ENCODE measurements at regions not wholly inside any gene's neighbourhood (a gene's known extent, or its start where the extent isn't known, plus 50 kb on each side); places are given as distances from the start of the nearest gene placed in this dataset.
A peak's percentile ranks its signal among the peaks of the same experiment; 100 is the strongest.

GRCh38 chr5:87051502-87052113 is 216.1 kb upstream of the RASA1 start:
- no peak for DNase-seq (ENCODE audit: low read depth)

DNA sequence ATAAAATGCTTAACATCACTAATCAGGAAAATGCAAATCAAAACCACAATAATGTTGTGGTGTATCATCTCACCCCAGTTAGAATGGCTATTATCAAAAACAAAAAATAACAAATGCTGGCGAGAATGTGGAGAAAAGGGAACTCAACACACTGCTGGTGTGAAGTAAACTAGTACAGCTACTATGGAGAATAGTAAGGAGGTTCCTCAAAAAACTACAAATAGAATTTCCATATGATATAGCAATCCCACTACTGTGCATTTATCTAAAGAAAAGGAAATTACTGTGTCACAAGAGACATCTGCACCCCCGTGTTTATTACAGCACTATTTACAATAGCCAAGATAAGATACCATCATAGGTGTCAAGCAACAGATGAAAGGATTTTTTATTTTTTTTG is 214.5 kb upstream of the RASA1 start:
- no peak for DNase-seq (ENCODE audit: low read depth)

- DNase-seq (ENCODE audit: low read depth): no peak
These were observed 212.9 kb upstream of the RASA1 start for GRCh38 chr5:87054821-87055220.

DNA sequence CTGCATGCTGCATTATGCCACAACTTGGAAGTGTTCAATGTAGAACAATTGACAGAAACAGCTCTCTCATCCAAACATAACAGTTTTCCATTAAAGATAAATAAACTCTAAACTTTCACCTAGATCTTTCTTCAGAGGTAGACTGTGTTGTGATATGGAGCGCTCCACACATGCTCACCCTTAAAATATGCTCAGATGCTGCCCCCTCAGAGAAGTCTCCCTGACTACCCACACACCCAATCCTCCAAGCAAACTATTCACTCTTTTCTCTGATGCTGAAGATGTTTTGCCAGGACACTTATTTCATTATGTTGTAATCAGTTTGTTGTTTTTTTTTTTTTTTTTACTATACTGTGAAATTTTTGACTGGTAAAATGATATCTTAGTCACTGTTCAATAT is 206.6 kb upstream of the RASA1 start:
- DNase-seq (ENCODE audit: low read depth): peak; percentile 10

GRCh38 chr5:87069311-87069710 is 198.4 kb upstream of the RASA1 start:
- no peak for DNase-seq (ENCODE audit: low read depth)

- DNase-seq (ENCODE audit: low read depth): peak; percentile 58
These were observed 197.6 kb upstream of the RASA1 start for GRCh38 chr5:87069974-87070608.

DNA sequence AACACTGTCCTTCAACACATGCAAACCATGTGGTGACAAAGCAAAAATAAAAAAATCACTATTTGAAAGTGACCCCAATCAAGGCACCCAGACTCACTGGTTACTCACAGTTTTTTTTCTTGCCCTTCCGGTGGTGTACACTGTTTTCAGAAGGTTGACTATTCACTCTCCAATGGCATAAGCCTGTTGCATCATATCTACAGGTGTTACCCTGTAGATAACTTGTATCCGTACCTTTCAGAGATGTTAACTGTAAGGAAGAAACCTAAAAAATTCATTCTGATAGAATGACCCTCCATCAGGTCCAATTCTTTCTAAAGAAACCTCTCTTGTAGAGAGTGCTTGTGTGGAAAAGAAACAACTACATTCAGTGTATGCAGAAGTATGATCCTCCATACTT is 193.6 kb upstream of the RASA1 start:
- DNase-seq (ENCODE audit: low read depth): no peak

- DNase-seq (ENCODE audit: low read depth): no peak
These were observed 192.6 kb upstream of the RASA1 start for GRCh38 chr5:87074934-87075541.

DNA sequence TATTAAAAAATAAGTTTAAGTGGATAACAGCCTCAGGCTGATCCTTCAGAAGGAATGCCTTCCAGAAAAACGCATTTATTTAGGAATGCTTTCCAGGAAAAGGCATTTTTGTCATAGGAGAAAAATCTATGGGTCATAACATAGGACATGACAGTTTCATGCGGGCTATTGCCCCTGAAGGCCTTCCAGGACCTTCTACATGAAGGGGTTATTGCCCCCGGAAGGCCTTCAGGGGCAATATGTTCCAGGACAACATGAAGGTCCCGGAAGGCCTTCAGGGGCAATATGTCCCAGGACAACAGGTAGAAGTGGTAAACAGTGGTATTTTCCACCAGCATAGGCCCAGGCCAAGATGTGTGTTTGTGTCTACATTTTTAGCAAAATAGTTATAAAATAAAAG is 191.3 kb upstream of the RASA1 start:
- no peak for DNase-seq (ENCODE audit: low read depth)

- DNase-seq (ENCODE audit: low read depth): no peak
These were observed 190.8 kb upstream of the RASA1 start for GRCh38 chr5:87076931-87077330.

GRCh38 chr5:87079219-87079618 is 188.5 kb upstream of the RASA1 start:
- no peak for DNase-seq (ENCODE audit: low read depth)

GRCh38 chr5:87081016-87081415 is 186.7 kb upstream of the RASA1 start:
- no peak for DNase-seq (ENCODE audit: low read depth)

GRCh38 chr5:87081511-87082372 is 185.9 kb upstream of the RASA1 start:
- no peak for DNase-seq (ENCODE audit: low read depth)

DNA sequence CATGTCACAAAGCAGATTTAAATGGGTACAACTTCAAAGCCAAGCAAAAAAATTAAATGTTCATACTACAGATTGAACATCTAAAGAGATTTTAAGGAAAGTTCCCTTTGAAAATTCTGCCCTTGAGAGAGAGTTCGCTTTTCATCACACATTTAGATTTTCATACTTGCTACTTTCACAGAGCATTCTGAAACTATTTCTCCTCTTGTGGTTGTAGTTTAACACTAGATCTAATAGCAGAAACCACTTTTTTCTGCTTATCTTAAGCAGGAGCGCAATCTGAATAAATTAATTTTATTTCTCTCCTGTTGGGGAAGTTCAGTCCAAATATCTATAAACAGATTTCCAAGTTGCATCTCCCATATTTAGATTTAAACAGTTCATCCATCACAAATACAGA is 173.3 kb upstream of the RASA1 start:
- no peak for DNase-seq (ENCODE audit: low read depth)

- no peak for DNase-seq (ENCODE audit: low read depth)
These were observed 172.8 kb upstream of the RASA1 start for GRCh38 chr5:87094833-87095232.

GRCh38 chr5:87095787-87096186 is 171.9 kb upstream of the RASA1 start:
- no peak for DNase-seq (ENCODE audit: low read depth)

GRCh38 chr5:87097664-87098063 is 170.0 kb upstream of the RASA1 start:
- no peak for DNase-seq (ENCODE audit: low read depth)

DNA sequence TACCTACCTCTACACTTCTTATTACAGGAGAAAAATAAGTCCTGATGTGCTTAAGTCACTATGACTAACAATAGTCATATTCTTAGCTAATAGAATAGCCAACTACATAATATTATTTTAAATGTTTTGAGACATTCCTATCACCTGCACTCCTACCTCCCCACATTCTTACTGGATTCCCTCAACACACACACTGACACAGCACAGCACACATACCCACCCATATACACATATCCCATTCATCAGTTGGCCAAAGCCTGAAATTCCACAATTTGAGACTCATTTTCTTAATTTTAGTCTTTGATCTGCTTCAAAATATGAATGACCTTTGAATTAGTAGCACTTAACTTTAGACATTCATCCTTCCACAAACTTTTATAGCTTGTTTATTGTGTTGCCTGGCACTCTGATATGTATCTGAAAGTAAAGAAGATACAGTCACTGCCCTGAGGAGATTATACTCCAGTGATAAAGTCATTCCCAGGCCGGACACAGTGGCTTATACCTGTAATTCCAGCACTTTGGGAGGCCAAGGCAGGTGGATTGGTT is 168.3 kb upstream of the RASA1 start:
- no peak for DNase-seq (ENCODE audit: low read depth)

DNA sequence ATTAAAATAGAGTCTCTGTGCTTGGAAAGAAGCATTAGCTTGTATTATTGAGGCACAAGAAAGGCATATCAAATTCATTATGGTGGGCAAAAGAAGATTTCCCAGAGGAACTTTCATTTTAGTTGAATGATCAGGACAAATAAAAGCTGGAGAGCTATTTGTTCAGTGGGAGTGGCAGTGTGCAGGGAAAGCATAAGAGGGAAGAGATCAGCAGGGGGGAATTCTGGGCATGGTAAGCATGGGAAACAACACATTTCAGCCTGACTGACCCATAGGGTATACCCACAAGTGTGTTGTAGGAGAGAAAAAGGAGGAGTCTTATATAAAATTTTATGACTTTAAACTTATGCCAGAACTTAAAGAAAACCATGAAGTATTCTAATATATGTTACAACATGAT is 167.7 kb upstream of the RASA1 start:
- no peak for DNase-seq (ENCODE audit: low read depth)

DNA sequence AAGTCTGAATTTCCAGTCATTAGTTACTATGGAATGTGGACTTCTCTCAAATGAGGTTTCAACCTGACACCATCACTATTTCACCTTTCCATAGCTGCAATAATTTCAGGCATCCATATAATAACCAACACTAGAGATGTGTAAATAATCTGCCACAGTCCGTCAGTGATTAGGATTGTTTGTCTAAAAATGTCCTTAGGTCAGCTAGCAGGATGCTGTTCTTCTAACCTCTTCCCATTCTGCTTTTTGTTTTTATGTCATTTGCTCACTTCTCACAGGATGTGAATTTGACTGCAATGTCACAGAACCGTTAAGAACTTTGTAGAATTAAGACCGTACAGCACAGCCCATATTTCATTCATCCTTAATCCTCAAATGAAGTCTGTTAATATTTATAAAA is 166.4 kb upstream of the RASA1 start:
- no peak for DNase-seq (ENCODE audit: low read depth)

- no peak for DNase-seq (ENCODE audit: low read depth)
These were observed 164.8 kb upstream of the RASA1 start for GRCh38 chr5:87102841-87103240.

GRCh38 chr5:87103616-87104287 is 163.9 kb upstream of the RASA1 start:
- no peak for DNase-seq (ENCODE audit: low read depth)

Measured in fibroblast of gingiva (primary cell).